ENCODE measurements at regions not wholly inside any gene's neighbourhood (a gene's known extent, or its start where the extent isn't known, plus 50 kb on each side); places are given as distances from the start of the nearest gene placed in this dataset.

GRCh38 chr2:18123577-18123976, 245.1 kb downstream of the KCNS3 start:
- TF ChIP-seq TSHZ2 (CRISPR knock-in tag; IDR thresholded peaks at IDR 0.05), result no peak
- no peak for TF ChIP-seq ISL1 (CRISPR knock-in tag; IDR thresholded peaks at IDR 0.05)
- no peak for TF ChIP-seq OSR1 (CRISPR knock-in tag; IDR thresholded peaks at IDR 0.05)
- no peak for TF ChIP-seq CREB5 (CRISPR knock-in tag; IDR thresholded peaks at IDR 0.05; ENCODE audit: low read depth)
- TF ChIP-seq ZNF70 (CRISPR knock-in tag; IDR thresholded peaks at IDR 0.05), result no peak
- TF ChIP-seq ZNF8 (CRISPR knock-in tag; IDR thresholded peaks at IDR 0.05), result no peak
- no peak for ATAC-seq

DNA sequence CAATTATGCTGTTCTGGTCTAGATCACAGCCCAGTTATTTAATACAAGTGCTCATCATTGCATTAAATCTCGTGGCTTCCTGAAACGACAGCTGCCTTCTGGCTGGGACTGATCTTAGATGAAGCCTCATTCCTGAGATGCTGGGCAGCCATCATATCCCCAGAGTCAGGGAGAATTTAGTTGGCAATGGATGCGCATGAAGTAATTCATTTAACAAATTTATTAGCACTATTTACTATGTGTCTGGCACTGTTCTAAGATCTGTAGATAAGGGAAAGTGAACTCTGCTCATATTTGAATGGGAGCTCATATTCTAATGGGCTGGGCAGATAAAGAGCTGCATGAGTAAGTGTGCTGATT, 244.7 kb downstream of the KCNS3 start:
- no peak; the same call in 2 of the 3 replicates for ATAC-seq
- TF ChIP-seq ZNF8 (CRISPR knock-in tag; IDR thresholded peaks at IDR 0.05), result 0 out of 2 replicates have a peak, but pooled peaks have one; percentile 43
- peak; percentile 94 for TF ChIP-seq TCF4 (CRISPR knock-in tag; IDR thresholded peaks at IDR 0.05; ENCODE audit: borderline replicate concordance)
- no peak for TF ChIP-seq SNAI2 (CRISPR knock-in tag; IDR thresholded peaks at IDR 0.05)
- TF ChIP-seq ZC3H10 (CRISPR knock-in tag; IDR thresholded peaks at IDR 0.05), result no peak
- TF ChIP-seq, protein P1, sequence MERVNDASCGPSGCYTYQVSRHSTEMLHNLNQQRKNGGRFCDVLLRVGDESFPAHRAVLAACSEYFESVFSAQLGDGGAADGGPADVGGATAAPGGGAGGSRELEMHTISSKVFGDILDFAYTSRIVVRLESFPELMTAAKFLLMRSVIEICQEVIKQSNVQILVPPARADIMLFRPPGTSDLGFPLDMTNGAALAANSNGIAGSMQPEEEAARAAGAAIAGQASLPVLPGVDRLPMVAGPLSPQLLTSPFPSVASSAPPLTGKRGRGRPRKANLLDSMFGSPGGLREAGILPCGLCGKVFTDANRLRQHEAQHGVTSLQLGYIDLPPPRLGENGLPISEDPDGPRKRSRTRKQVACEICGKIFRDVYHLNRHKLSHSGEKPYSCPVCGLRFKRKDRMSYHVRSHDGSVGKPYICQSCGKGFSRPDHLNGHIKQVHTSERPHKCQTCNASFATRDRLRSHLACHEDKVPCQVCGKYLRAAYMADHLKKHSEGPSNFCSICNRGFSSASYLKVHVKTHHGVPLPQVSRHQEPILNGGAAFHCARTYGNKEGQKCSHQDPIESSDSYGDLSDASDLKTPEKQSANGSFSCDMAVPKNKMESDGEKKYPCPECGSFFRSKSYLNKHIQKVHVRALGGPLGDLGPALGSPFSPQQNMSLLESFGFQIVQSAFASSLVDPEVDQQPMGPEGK (CRISPR knock-in tag; IDR thresholded peaks at IDR 0.05; ENCODE audit: borderline replicate concordance), result no peak
- TF ChIP-seq BACH2 (CRISPR knock-in tag; IDR thresholded peaks at IDR 0.05; ENCODE audit: borderline replicate concordance), result no peak
- peak; percentile 51; the same call in 1 of the 2 replicates for TF ChIP-seq PPARA (CRISPR knock-in tag; IDR thresholded peaks at IDR 0.05; ENCODE audit: borderline replicate concordance)
- no peak for TF ChIP-seq ISL1 (CRISPR knock-in tag; IDR thresholded peaks at IDR 0.05)
- TF ChIP-seq RARB (CRISPR knock-in tag; IDR thresholded peaks at IDR 0.05), result no peak
- peak; percentile 95 for TF ChIP-seq TSHZ2 (CRISPR knock-in tag; IDR thresholded peaks at IDR 0.05)
- no peak for TF ChIP-seq ZFP3 (CRISPR knock-in tag; IDR thresholded peaks at IDR 0.05)

DNA sequence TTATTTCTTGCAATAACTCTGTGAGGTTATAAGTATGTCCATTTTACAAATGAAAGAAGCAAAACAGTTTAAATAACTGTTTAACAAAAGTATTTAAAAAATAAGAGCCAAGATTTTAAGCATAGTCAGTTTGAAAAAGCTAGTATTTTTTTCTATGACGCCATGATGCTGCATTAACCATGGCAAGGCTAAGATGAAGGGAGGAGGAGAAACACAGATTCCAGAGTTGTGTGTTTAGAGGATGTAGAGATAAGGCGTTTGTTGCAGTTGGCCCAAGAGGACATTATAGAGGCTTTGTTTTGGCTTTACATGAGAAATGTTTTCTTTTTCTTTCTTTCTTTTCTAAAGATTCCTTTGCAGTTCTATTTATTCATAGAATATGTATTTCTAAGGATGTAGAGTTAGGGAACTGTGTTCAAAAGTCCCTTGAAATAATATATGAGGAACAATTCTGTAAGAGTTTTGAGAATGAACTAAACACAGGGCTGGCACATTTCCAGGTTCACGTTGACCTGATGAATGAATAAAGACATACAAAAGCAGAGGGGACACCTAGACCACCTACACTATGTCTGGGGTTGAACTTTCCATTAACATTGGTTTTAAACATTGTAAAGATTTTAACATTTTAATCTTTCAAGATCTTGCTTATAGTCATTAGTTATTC, 244.2 kb downstream of the KCNS3 start:
- no peak for ATAC-seq
- TF ChIP-seq ZNF70 (CRISPR knock-in tag; IDR thresholded peaks at IDR 0.05) (peak; percentile 99), ISL1 (CRISPR knock-in tag; IDR thresholded peaks at IDR 0.05) (no peak), TOX (CRISPR knock-in tag; IDR thresholded peaks at IDR 0.05; ENCODE audit: borderline replicate concordance) (no peak), ZNF8 (CRISPR knock-in tag; IDR thresholded peaks at IDR 0.05) (no peak; the same call in 1 of the 2 replicates), PPARA (CRISPR knock-in tag; IDR thresholded peaks at IDR 0.05; ENCODE audit: borderline replicate concordance) (no peak)

DNA sequence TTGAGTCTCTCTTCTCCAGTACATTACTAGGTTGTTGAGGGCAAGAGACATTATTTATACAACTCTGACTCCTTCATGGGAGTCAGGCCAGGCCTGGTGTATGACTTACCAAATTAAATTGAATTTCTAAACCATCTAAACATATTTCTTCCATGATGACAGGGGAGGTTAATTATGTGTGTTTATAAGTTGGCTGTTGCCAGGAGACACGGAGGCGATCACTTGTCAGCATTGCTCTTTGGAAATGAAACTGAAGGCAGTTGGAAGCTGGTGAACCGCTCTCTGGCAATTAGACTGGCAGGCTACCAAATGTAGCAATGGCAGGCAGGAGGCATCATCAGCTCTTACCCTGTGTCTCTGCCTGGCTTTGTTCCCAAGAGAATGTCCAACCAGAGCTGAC, 241.4 kb downstream of the KCNS3 start:
- ATAC-seq, result no peak
- no peak for TF ChIP-seq CREB5 (CRISPR knock-in tag; IDR thresholded peaks at IDR 0.05; ENCODE audit: low read depth)
- TF ChIP-seq ESRRG (CRISPR knock-in tag; IDR thresholded peaks at IDR 0.05), result no peak
- TF ChIP-seq, protein P1 (CRISPR knock-in tag; IDR thresholded peaks at IDR 0.05; ENCODE audit: borderline replicate concordance), result no peak
- TF ChIP-seq, protein P2, sequence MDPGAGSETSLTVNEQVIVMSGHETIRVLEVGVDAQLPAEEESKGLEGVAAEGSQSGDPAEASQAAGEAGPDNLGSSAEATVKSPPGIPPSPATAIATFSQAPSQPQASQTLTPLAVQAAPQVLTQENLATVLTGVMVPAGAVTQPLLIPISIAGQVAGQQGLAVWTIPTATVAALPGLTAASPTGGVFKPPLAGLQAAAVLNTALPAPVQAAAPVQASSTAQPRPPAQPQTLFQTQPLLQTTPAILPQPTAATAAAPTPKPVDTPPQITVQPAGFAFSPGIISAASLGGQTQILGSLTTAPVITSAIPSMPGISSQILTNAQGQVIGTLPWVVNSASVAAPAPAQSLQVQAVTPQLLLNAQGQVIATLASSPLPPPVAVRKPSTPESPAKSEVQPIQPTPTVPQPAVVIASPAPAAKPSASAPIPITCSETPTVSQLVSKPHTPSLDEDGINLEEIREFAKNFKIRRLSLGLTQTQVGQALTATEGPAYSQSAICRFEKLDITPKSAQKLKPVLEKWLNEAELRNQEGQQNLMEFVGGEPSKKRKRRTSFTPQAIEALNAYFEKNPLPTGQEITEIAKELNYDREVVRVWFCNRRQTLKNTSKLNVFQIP (CRISPR knock-in tag; IDR thresholded peaks at IDR 0.05; ENCODE audit: borderline replicate concordance, low read depth), result no peak
- no peak for TF ChIP-seq ZC3H10 (CRISPR knock-in tag; IDR thresholded peaks at IDR 0.05)
- TF ChIP-seq SNAI2 (CRISPR knock-in tag; IDR thresholded peaks at IDR 0.05), result no peak
